HEK293T (cell line): ENCODE measurements at regions not wholly inside any gene's neighbourhood (a gene's known extent, or its start where the extent isn't known, plus 50 kb on each side); places are given as distances from the start of the nearest gene placed in this dataset.

Experiments
- BHLHE40 ChIP-seq: fragments of 450-650 bp; IDR thresholded peaks from 2 replicates; pipeline ENCODE4 v1.6.1; 2016; ENCODE audit warnings: mild to moderate bottlenecking, moderate library complexity, borderline replicate concordance
- ELF4 ChIP-seq: fragments of 450-650 bp; IDR thresholded peaks from 2 replicates; pipeline ENCODE4 v1.6.1; 2017; ENCODE audit warnings: antibody characterized with exemption
- FOXK2 ChIP-seq: fragments of 450-650 bp; IDR thresholded peaks from 2 replicates; pipeline ENCODE4 v1.6.1; 2016; ENCODE audit warnings: mild to moderate bottlenecking
- FOXM1 ChIP-seq: fragments of 450-650 bp; IDR thresholded peaks from 2 replicates; pipeline ENCODE4 v1.6.1; 2017; ENCODE audit warnings: mild to moderate bottlenecking, borderline replicate concordance
- PKNOX1 ChIP-seq: fragments of 450-650 bp; IDR thresholded peaks from 2 replicates; pipeline ENCODE4 v1.6.1; 2016
- SP1 ChIP-seq: fragments of 450-650 bp; IDR thresholded peaks from 2 replicates; pipeline ENCODE4 v1.6.1; 2017
- TARDBP ChIP-seq: fragments of 450-650 bp; IDR thresholded peaks from 2 replicates; pipeline ENCODE4 v1.6.1; 2016
- ZNF384 ChIP-seq: fragments of 450-650 bp; IDR thresholded peaks from 2 replicates; pipeline ENCODE4 v1.6.1; 2016

DNA sequence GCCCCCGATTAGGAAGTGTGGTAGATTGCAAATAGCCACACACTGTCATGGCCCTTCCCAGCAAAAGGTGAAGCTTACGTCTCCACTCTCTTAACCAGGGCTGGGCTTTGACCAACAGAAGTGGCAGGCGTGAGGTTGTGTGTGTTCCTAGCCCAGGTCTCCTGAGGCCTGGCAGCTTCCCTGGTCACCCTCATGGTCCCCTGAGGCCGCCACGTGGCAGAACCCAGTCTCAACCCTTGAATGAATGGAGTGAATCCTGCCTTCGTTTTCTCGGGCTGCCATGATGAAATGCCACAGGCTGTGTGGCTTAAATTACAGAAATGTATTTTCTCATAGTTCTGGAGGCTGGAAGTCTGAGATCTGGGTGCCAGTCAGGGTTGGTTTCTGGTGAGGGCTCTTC is 370.4 kb downstream of the IRX2 start:
- TF ChIP-seq ZNF384 (no peak), FOXK2 (no peak), SP1 (no peak), PKNOX1 (no peak), FOXM1 (no peak), BHLHE40 (no peak), ELF4 (no peak), TARDBP (no peak)
